ENCODE measurements at regions not wholly inside any gene's neighbourhood (a gene's known extent, or its start where the extent isn't known, plus 50 kb on each side); places are given as distances from the start of the nearest gene placed in this dataset.

- TF ChIP-seq CTCF (IDR thresholded peaks at IDR 0.05; ENCODE audit: low read depth, low read length) = no peak
- TF ChIP-seq EZH2phosphoT487 (IDR thresholded peaks at IDR 0.05; ENCODE audit: low read depth) = no peak
Observed at GRCh38 chr18:53941601-53942338, 282.7 kb downstream of the MBD2 start.
